ENCODE measurements at regions not wholly inside any gene's neighbourhood (a gene's known extent, or its start where the extent isn't known, plus 50 kb on each side); places are given as distances from the start of the nearest gene placed in this dataset.
"Not testable (repeated sequence)": the region's sequence is repeated elsewhere in the genome, so short reads cannot be mapped to it uniquely, and the experiment has no call there.

DNA sequence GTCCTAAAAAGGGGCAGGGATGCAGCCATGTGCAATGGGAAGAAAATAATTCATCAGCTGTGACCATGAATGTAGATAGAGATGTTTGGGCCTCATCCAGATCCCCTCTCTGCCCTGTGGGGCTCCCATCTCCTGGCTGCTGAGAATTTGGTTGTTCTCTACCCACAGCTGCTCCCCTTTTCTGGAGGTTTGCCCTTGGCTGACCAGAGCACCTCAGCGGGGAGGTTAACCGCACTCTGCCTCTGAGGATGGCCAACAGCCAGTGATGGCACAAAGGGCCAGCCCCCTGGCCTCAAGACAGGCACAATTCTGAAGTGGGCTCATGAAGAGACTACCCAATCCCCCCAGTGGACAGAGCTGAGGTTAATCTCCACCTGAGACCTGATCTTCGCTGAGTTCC, 61.5 kb upstream of the SERP2 start:
- intact Hi-C loops (cut with DNase I): loop anchor here in 1 of 2 donors (5.0 kb wide), 2 partner anchors 50 to 125 kb away; no protein-coding TSS in a partner anchor
- no peak for DNase-seq

DNA sequence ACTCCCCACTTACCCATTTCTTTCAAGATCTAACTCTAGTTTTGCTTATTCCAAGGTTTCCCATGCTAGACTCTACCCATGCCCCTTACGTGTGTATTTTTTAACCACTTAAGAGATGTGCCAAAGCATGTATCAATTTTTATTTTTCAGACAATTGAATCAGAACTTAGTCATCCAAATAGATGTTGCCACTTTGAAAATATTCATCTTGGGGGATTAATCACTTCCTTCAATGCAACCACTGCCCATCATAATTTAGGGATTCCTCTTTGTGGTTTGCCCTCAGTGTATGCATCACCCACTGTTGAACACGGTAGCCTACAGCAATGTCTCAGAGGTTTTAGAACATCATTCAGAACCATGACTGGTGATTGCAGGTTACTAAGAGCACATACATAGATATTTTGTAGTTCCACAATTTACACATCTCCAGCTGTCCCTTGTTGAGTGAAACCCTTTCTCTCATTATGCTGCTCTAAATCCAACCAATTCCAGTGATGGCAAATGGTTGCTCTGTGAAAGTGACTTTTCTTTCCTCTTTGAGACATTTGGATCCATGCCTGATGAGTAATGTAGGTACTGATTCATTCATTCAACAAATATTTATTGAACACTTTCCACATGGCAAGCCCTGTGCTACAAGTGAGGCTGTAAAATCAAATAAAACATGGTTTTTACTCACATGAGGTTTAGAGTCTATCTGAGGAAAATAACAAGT, 60.6 kb upstream of the SERP2 start:
- ATAC-seq (peak in 1 of 2 donors; percentile 31), DNase-seq (no peak)
- intact Hi-C loops (cut with DNase I): loop anchor here in 1 of 2 donors (5.0 kb wide), 2 partner anchors 49 to 124 kb away; no protein-coding TSS in a partner anchor

More for the DNA sequence above, 61.5 kb upstream of the SERP2 start:
- no peak for ATAC-seq

DNA sequence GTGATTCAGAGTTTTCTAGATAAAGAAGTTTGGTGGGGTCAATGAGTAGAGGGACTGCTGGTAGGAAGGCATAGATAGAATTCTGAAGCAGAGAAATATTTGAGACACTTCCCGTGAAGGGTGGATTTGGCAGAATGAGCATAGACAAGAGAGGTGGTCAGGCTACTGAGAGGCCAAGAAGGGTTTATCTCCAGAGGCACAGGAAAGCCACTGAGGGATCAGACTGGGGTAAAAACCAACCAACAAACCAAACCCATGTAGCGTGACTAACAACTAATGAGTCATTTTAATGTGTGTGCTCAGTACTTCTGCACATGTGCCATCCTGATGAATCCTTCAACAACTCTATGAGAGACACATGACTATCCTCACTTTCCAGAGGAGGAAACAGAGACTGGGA, 60.0 kb upstream of the SERP2 start:
- intact Hi-C loops (cut with DNase I): loop anchor here in 1 of 2 donors (5.0 kb wide), 2 partner anchors 49 to 124 kb away; no protein-coding TSS in a partner anchor
- DNase-seq (no peak), ATAC-seq (peak in 1 of 2 donors; percentile 20)

DNA sequence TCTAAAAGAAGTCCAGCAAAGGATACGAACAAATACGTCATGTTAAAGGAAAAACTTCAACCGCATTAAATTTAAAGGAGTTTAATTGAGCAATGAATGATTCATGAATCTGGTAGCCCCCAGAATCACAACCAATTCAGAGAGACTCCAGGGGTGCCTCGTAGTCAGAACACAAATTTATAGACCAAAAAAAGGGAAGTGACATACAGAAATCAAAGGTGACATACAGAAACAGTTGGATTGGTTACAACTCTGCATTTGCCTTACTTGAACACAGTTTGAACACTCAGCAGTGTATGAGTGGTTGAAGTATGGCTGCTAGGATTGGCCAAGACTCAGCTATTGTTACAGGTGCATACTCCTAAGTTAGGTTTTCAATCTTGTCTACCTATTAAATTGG, 59.5 kb upstream of the SERP2 start:
- DNase-seq, ATAC-seq: not testable (repeated sequence)
- intact Hi-C loops (cut with DNase I): loop anchor here in 1 of 2 donors (5.0 kb wide), 2 partner anchors 48 to 123 kb away; no protein-coding TSS in a partner anchor

DNA sequence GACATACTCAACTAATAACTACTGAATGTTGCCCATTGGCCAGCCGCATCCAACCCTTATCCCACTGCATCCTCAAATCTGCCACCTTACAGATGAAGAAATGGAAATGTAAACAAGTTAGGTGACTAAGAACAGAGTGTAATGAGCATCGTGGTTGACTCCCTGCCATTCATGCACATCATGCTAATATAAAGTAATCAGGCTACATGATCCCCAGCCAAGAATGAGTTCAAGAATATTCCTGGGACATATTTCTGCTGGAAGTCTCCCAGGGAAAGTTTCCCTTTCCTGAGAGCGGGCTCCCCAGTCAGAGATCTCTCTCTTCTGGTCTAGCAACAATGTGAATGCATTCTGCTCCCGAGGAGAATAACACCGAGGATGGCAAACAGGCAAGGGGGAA, 55.9 kb upstream of the SERP2 start:
- peak in 1 of 2 donors; percentile 20 for ATAC-seq
- intact Hi-C loops (cut with DNase I): no loop called here

DNA sequence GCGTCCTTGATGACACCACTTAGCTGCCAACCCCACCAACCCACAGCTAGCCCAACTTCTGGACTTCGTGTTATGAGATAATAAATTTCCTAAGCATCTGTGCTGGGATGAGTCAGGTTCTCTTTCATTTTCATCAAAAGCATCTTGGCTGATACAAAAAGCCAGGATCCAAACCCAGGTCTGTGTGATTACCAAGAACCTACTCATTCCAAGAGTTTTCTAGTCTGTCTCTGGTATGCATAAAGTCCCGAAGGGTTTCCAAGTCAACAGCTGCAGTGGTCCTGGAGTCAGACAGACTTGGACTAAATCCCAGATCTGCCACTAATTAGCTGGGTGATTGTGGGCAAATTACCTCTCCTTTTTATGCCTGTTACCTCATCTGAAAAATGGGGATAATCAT, 55.5 kb upstream of the SERP2 start:
- intact Hi-C loops (cut with DNase I): no loop called here
- ATAC-seq (peak in 1 of 2 donors; percentile 28), DNase-seq (no peak)

More for the DNA sequence above, 55.9 kb upstream of the SERP2 start:
- DNase-seq: no peak

DNA sequence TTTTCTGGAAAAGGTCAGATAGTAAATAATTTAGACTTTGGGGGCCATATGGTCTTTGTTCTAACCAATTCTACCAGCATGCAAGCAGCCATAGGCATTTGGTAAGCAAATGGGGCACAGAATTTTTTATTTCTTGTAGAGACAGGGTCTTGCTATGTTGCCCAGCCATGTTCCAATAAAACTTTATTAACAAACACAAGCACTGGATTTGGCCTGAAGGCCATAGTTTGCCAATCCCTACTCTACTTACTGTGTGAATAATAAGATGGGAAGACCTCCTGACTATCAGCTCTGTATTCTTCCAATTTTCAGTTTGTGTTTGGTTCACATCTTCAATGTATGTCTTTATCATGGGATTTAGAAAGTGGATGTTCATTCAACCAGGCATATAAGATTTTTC, 53.0 kb upstream of the SERP2 start:
- ATAC-seq (no peak), DNase-seq (no peak)
- intact Hi-C loops (cut with DNase I): loop anchor here in 1 of 2 donors (10.0 kb wide), 1 partner anchor 84 kb away; no protein-coding TSS in a partner anchor

DNA sequence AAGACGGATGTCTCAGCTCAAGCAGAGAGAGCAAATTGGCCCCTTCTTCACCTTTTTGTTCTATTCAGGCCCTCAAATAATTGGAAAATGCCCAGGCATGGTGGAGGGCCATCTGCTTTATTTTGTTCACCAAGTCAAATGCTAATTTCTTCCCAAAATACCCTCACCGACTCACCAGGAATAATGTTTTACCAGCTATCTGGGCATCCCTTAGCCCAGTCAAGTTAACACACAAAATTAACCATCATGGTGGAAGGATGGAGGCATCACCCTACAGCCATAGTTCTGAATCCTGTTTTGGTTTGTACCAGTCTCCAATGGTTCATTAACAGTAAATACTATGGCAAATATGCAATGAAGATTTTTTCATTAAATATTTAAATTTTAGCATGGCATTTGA, 51.7 kb upstream of the SERP2 start:
- intact Hi-C loops (cut with DNase I): loop anchor here in 1 of 2 donors (10.0 kb wide), 1 partner anchor 83 kb away; no protein-coding TSS in a partner anchor
- DNase-seq (no peak), ATAC-seq (no peak)

DNA sequence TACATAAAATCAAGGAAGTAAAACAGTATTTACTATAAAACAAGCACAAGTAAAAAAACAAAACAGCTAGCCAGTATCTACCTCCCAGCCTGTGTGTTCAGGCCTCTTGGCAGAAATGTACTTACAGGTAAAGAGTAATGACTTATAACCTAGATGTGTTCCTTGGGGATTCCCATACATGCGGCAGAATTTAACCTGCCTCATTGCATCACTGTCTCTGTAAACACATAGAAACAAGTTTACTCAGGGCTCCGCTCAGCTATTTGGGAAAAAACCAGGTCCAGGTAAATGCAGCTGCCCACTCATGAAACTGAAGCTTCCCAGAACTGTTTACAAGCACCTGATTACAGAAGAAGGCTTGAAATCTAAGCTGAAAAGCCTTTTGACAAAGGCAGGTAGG, 50.7 kb upstream of the SERP2 start:
- no peak for ATAC-seq
- intact Hi-C loops (cut with DNase I): loop anchor here in 1 of 2 donors (10.0 kb wide), 1 partner anchor 82 kb away; no protein-coding TSS in a partner anchor

DNA sequence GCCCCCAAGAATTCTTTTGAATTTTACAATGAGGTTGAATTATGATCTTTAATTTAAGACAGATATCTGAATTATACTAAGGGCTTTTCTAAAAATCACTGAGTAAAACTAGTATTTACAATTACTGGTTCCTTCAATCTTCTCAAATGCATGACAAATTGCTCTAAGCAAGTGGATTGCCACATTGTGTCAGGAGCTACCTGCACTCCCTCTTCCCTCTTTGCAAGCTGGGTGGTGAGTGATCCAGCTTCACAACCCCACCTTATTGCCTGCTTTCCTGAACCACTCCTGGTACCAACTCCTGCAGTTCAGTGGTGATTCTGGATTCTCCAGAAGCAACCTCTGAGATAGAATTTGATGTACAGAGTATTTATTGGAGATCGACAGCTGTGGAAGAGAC, 49.9 kb upstream of the SERP2 start:
- DNase-seq (no peak), ATAC-seq (no peak)
- intact Hi-C loops (cut with DNase I): loop anchor here in 1 of 2 donors (10.0 kb wide), 1 partner anchor 81 kb away; no protein-coding TSS in a partner anchor

More for the DNA sequence above, 50.7 kb upstream of the SERP2 start:
- DNase-seq: no peak

Small RNA genes in the stretch of these regions (microRNA-seq; reads per million reads assigned to microRNA genes)
- gene MIR8079: 0 reads per million in 2 donors

Measured in left cardiac atrium (tissue), 4 donors.